ENCODE measurements at regions not wholly inside any gene's neighbourhood (a gene's known extent, or its start where the extent isn't known, plus 50 kb on each side); places are given as distances from the start of the nearest gene placed in this dataset.
"Not testable (repeated sequence)": the region's sequence is repeated elsewhere in the genome, so short reads cannot be mapped to it uniquely, and the experiment has no call there.

DNA sequence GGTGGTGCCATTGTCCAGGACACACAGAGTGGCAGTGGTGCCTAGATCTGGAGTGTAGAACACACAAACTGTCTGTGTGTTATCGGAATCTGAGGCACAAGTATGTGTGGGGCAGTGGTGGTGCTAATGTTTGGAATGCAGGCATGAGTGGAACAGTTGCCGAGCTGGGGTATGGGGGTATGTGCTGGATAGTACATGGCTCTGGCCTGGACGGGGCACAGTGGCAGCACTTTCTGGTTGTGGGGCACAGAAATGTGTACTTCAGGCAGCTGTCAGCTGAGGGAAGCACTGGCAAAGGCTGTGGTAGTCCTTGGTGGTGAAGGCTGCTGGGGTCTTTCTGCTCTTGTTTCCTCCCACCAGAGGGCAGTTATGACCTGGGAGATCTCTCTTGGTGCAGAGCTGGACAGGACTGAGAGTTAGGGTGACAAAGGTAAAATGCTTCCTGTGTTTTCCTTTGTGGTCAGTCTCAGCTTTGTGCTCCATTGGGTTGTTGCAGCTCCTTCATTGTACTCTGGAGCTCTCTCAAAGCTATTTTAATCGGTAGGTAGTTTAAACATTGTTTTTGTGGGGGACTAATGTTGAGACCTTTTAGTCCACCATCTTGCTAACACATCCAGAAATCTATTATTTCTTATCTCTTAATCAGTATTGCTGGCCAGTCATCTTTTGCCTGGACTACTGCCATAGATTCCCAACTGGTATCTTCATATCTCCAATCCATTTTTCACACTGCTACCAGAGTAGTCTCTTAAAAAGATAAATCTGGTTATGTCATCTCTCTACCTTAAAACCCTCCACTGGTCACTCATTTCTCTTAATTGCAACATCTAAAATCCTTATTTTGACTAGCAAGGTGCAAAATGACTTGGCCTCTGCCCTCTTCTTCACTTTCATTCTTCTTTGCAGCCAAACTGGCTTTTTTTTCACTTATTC lies 83.9 kb upstream of the NBPF4 start:
- Histone ChIP-seq H3K36me3 (no peaks in the 10 kb centered on the region), H3K9me3 (peaks cover 0 to 20% (median 0%) of the 10 kb centered on the region in 12 donors), H3K4me1 (no peaks in the 10 kb centered on the region), H3K27ac (no peak overlapping the region), H3K4me3 (no peak overlapping the region), H3K27me3 (peaks cover 0 to 7% (median 0%) of the 10 kb centered on the region in 9 donors)
- ATAC-seq (no peak), DNase-seq (peak in 1 of 5 donors; percentile 3)
- intact Hi-C loops (cut with DNase I), result no loop called here
- WGBS, 4 donors, result 60 to 81% (median 67%) methylated on average over 4 of the region's 4 CpGs
- TF ChIP-seq, protein P1, sequence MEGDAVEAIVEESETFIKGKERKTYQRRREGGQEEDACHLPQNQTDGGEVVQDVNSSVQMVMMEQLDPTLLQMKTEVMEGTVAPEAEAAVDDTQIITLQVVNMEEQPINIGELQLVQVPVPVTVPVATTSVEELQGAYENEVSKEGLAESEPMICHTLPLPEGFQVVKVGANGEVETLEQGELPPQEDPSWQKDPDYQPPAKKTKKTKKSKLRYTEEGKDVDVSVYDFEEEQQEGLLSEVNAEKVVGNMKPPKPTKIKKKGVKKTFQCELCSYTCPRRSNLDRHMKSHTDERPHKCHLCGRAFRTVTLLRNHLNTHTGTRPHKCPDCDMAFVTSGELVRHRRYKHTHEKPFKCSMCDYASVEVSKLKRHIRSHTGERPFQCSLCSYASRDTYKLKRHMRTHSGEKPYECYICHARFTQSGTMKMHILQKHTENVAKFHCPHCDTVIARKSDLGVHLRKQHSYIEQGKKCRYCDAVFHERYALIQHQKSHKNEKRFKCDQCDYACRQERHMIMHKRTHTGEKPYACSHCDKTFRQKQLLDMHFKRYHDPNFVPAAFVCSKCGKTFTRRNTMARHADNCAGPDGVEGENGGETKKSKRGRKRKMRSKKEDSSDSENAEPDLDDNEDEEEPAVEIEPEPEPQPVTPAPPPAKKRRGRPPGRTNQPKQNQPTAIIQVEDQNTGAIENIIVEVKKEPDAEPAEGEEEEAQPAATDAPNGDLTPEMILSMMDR (IDR thresholded peaks at IDR 0.05), result no peak
- no peak for TF ChIP-seq POLR2A (IDR thresholded peaks at IDR 0.05)

DNA sequence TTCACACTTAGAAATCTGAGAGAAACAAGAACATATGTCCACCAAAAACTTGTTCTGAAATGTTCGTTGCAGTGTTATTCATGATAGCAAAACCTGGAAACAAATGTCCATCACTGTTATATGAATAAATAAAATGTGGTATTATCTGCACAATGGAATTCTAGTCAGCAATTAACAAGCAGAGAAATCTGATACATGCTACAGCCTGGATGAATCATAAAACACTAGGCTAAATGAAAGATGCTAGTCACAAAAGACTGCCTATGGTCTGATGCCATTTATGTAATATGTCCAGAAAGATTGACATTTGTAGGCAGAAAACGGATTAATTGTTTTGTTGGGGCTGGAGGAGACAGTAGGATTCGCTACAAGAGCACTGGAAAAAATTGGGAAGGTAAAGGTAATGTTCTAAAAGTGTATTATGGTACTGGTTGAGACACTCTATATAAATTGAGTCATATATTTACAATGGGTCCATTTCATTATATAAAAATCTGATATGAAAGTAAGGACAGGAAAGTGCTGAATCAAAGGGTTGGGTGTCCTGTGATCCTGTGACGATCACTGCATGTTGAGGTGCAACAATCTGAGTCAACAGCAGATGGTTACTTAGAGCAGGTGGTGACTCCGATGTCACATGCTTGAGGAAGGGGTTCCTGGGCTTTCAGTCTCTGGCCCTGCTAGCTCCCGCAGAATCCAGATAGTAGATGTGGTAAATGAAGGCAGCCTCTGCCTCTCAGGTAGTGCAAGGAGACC lies 102.1 kb upstream of the NBPF4 start:
- ATAC-seq, result no peak

DNA sequence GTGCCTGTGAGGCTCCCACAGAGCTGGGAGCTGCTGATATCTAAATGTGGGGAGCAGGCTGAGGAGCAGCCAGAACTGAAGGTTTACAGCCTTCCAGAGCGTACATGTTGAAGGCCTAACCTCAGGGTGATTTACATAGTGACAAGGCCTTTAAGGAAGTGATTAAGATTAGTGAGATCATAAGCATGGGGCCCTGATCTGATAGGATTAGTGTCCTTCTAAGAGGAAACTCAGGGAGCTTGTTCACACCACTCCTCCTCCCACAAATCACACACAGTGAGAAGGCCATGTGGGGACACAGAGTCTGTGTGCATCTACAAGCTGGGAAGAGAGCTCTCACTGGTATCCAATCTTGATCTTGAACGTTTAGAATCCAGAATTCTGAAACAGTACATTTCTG lies 92.3 kb upstream of the NBPF6 start:
- H3K27ac ChIP-seq, result no peak overlapping the region
- TF ChIP-seq, protein P1 (IDR thresholded peaks at IDR 0.05), result no peak
- TF ChIP-seq POLR2A (IDR thresholded peaks at IDR 0.05), result no peak
- 55 to 62% (median 59%) methylated on average over 2 of the region's 2 CpGs for WGBS, 4 donors
- no peaks in the 10 kb centered on the region for H3K36me3 ChIP-seq
- H3K27me3 ChIP-seq, result peaks cover 0 to 3% (median 0%) of the 10 kb centered on the region in 9 donors
- ATAC-seq, result no peak
- peaks cover 0 to 9% (median 0%) of the 10 kb centered on the region in 12 donors for H3K9me3 ChIP-seq
- H3K4me1 ChIP-seq, result no peaks in the 10 kb centered on the region
- DNase-seq, result no peak
- no peak overlapping the region for H3K4me3 ChIP-seq
- intact Hi-C loops (cut with DNase I), result no loop called here

More for the DNA sequence above, 102.1 kb upstream of the NBPF4 start:
- intact Hi-C loops (cut with DNase I), result no loop called here
- Histone ChIP-seq H3K27me3 (no peaks in the 10 kb centered on the region), H3K4me3 (no peak overlapping the region), H3K27ac (no peak overlapping the region), H3K4me1 (no peaks in the 10 kb centered on the region), H3K36me3 (no peaks in the 10 kb centered on the region), H3K9me3 (peaks cover 0 to 8% (median 0%) of the 10 kb centered on the region in 12 donors)
- no peak for TF ChIP-seq POLR2A (IDR thresholded peaks at IDR 0.05)
- TF ChIP-seq, protein P1 (IDR thresholded peaks at IDR 0.05), result no peak
- WGBS, 4 donors, result 74 to 80% (median 76%) methylated on average over 6 of the region's 6 CpGs
- DNase-seq, result no peak

DNA sequence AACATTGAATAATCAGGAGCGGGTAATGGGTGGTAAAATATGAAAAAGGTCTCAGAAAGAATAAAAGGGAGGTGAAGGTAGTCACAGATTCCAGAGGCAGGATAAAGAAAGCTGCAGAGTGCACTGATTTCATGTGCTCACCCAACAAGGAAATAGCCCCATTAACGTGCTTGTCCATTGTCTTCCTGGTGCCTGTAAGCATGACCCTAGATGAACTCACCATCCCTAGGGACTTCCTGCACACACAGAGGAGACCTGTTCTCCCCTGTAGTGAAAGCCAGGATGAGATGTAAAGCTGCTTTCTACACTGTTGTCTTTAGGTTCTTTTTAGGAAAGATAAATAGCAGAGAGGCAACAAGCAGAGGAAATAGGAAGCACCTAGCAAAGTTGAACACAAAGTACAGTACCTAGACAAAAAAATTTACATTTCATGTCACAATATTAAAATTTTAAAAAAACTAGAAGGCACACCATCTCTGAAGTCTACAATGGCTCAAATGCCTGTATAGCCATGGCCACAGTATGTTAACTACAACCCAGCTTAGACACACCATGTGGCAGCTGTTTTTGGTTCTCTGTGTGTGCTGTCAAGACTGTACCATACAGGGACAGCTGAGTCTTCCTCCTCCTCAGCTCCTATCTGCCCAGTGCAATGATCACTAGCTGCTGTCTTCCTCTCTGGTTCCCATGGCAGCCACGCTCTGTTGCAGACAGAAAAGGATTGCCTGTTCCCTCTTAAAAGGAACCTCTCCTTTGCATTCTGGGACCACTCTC lies 69.9 kb upstream of the NBPF6 start:
- peak in 2 of 4 donors; percentile 46 to 61 for ATAC-seq
- DNase-seq; H3K9me3 ChIP-seq; H3K36me3 ChIP-seq; H3K27ac ChIP-seq; H3K4me3 ChIP-seq; H3K4me1 ChIP-seq; H3K27me3 ChIP-seq; intact Hi-C loops (cut with DNase I): not testable (repeated sequence)
- WGBS, 4 donors, result no CpG with 5 or more reads among the region's 3 CpGs
